ENCODE measurements at regions not wholly inside any gene's neighbourhood (a gene's known extent, or its start where the extent isn't known, plus 50 kb on each side); places are given as distances from the start of the nearest gene placed in this dataset.

DNA sequence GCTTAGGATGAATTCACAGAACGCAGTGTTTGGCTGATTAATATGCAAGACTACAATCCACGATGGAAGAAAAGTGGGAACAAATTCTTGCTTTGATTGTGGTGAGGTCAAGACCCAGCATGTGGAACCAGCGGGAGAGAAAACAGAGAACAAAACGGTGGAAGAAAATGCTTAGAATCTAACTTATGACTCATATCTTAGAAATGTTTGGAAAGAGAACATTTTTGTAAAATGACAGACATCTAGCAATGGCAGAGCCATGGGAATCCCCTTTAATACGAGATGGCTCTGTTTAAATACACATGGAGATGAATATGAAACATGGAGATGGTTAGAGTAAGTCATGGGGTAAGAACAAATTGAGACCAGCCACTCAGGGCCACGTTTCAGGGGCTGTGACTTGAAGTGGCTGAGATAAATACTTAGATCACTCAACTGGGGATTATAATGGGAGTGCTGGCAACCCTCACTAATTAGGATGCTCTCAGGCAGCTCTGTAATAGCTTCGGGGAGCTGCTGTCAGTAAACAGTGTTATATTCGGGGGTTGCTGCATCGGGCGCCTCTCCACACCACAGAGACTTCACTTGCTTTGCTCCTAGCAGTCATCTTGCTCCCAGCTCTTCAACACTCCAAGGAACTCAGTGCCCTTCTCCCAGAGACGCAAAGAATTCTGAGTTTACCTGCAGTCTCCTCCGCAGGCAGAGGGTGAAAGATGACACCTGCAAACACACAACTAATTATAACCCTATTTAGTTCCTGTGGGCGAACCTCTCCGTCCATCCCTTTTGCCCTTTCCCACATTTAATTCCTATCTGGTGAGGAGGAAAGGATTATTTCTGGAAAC lies 68.0 kb upstream of the ONECUT1 start:
- H3F3A ChIP-seq (ENCODE audit: low read depth) = peaks cover 13% of the 10 kb centered on the region
- H3K4me1 Mint-ChIP-seq = peaks cover 27% of the 10 kb centered on the region
- peak overlapping the region; percentile 68 for H2AFZ ChIP-seq (replicated peaks)
- H3K9me3 ChIP-seq (ENCODE audit: low read depth) = no peaks in the 10 kb centered on the region
- peak overlapping the region; percentile 50 for H3K4me2 ChIP-seq
- H4K20me1 ChIP-seq (ENCODE audit: low read depth) = no peaks in the 10 kb centered on the region
- no peaks in the 10 kb centered on the region for H3K79me2 ChIP-seq (ENCODE audit: low read depth)
- DNase-seq (ENCODE audit: low spot score) = peak; percentile 36
- H3K9me3 Mint-ChIP-seq = peaks cover 4% of the 10 kb centered on the region
- H3K4me3 ChIP-seq = no peak overlapping the region
- H3K27me3 Mint-ChIP-seq (ENCODE audit: insufficient read depth, low read depth) = no peaks in the 10 kb centered on the region
- H3K4me1 ChIP-seq = peaks cover 34% of the 10 kb centered on the region
- H3K27me3 ChIP-seq = no peaks in the 10 kb centered on the region
- no peak overlapping the region for H3K4me3 Mint-ChIP-seq
- H3K27ac Mint-ChIP-seq = no peak overlapping the region
- no peaks in the 10 kb centered on the region for H3K36me3 Mint-ChIP-seq
- H3K36me3 ChIP-seq = no peaks in the 10 kb centered on the region
- TF ChIP-seq EZH2 (IDR thresholded peaks at IDR 0.05) (no peak), EZH2phosphoT487 (IDR thresholded peaks at IDR 0.05) (peak; percentile 45)
- H3K27ac ChIP-seq = no peak overlapping the region
- H3K9ac ChIP-seq = no peak overlapping the region

DNA sequence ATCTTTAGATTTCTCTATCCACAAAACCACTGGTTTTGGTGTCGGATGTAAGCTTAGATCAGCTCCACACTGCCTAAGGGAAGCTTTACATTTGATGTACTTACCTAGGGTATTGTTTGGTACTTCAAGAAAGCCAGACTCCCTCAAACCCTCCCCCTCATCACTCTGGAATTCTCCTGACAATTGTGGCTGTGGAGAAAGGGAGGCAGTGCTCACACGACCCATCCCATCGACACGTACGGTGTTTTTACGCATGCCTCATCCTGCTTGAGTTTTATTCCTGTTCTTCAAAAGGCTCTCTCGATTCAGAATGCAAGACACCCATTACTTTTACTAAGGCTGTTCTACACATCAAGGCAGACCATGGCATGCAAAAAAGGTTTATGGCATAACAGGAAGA lies 67.3 kb upstream of the ONECUT1 start:
- Mint-ChIP-seq H3K4me3 (no peak overlapping the region), H3K27ac (no peak overlapping the region), H3K27me3 (ENCODE audit: insufficient read depth, low read depth) (no peaks in the 10 kb centered on the region), H3K4me1 (peaks cover 26% of the 10 kb centered on the region), H3K36me3 (no peaks in the 10 kb centered on the region), H3K9me3 (peaks cover 4% of the 10 kb centered on the region)
- Histone ChIP-seq H3K4me3 (no peak overlapping the region), H2AFZ (replicated peaks) (no peak overlapping the region), H4K20me1 (ENCODE audit: low read depth) (no peaks in the 10 kb centered on the region), H3K9ac (no peak overlapping the region), H3K79me2 (ENCODE audit: low read depth) (no peaks in the 10 kb centered on the region), H3K9me3 (ENCODE audit: low read depth) (no peaks in the 10 kb centered on the region), H3K27me3 (no peaks in the 10 kb centered on the region), H3K4me1 (peaks cover 34% of the 10 kb centered on the region), H3K27ac (no peak overlapping the region), H3K4me2 (peak overlapping the region; percentile 50), H3K36me3 (no peaks in the 10 kb centered on the region), H3F3A (ENCODE audit: low read depth) (peaks cover 13% of the 10 kb centered on the region)
- DNase-seq (ENCODE audit: low spot score) = peak; percentile 25
- TF ChIP-seq EZH2phosphoT487 (IDR thresholded peaks at IDR 0.05) = no peak
- TF ChIP-seq, protein P1, sequence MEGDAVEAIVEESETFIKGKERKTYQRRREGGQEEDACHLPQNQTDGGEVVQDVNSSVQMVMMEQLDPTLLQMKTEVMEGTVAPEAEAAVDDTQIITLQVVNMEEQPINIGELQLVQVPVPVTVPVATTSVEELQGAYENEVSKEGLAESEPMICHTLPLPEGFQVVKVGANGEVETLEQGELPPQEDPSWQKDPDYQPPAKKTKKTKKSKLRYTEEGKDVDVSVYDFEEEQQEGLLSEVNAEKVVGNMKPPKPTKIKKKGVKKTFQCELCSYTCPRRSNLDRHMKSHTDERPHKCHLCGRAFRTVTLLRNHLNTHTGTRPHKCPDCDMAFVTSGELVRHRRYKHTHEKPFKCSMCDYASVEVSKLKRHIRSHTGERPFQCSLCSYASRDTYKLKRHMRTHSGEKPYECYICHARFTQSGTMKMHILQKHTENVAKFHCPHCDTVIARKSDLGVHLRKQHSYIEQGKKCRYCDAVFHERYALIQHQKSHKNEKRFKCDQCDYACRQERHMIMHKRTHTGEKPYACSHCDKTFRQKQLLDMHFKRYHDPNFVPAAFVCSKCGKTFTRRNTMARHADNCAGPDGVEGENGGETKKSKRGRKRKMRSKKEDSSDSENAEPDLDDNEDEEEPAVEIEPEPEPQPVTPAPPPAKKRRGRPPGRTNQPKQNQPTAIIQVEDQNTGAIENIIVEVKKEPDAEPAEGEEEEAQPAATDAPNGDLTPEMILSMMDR (IDR thresholded peaks at IDR 0.05) = no peak
- no peak for TF ChIP-seq EZH2 (IDR thresholded peaks at IDR 0.05)

DNA sequence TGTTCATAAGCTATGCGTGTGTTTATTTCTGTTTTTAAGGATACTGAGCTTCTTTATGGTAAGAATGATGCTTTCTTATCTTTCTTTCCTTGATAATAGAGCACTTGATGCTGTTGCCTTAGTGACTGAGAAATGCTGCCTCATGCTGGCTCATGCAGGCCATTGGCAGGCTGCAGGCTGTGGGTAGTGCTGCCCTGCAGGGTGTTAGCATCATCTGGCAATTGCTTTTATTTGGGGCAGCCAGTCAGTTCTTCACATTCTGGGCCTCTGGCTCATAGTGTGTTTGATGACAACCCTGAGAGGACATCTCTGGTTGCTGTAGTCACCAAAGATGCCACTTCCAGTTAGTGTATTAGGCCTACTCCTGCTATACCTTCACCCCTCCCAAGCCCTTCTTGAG lies 66.2 kb upstream of the ONECUT1 start:
- H3K27me3 Mint-ChIP-seq (ENCODE audit: insufficient read depth, low read depth) = no peaks in the 10 kb centered on the region
- H3K4me3 Mint-ChIP-seq = no peak overlapping the region
- peaks cover 34% of the 10 kb centered on the region for H3K4me1 ChIP-seq
- H2AFZ ChIP-seq (replicated peaks) = no peak overlapping the region
- no peak overlapping the region for H3K4me2 ChIP-seq
- peaks cover 4% of the 10 kb centered on the region for H3K9me3 Mint-ChIP-seq
- DNase-seq (ENCODE audit: low spot score) = no peak
- H3K36me3 Mint-ChIP-seq = no peaks in the 10 kb centered on the region
- TF ChIP-seq EZH2 (IDR thresholded peaks at IDR 0.05) (no peak), EZH2phosphoT487 (IDR thresholded peaks at IDR 0.05) (no peak)
- TF ChIP-seq, protein P1 (IDR thresholded peaks at IDR 0.05) = no peak
- peaks cover 22% of the 10 kb centered on the region for H3K4me1 Mint-ChIP-seq
- no peak overlapping the region for H3K27ac ChIP-seq
- no peaks in the 10 kb centered on the region for H4K20me1 ChIP-seq (ENCODE audit: low read depth)
- no peaks in the 10 kb centered on the region for H3K36me3 ChIP-seq
- no peaks in the 10 kb centered on the region for H3K27me3 ChIP-seq
- peak overlapping the region; percentile 34 for H3K27ac Mint-ChIP-seq
- no peaks in the 10 kb centered on the region for H3K9me3 ChIP-seq (ENCODE audit: low read depth)
- H3K79me2 ChIP-seq (ENCODE audit: low read depth) = no peaks in the 10 kb centered on the region
- H3K9ac ChIP-seq = no peak overlapping the region
- peaks cover 13% of the 10 kb centered on the region for H3F3A ChIP-seq (ENCODE audit: low read depth)
- no peak overlapping the region for H3K4me3 ChIP-seq

DNA sequence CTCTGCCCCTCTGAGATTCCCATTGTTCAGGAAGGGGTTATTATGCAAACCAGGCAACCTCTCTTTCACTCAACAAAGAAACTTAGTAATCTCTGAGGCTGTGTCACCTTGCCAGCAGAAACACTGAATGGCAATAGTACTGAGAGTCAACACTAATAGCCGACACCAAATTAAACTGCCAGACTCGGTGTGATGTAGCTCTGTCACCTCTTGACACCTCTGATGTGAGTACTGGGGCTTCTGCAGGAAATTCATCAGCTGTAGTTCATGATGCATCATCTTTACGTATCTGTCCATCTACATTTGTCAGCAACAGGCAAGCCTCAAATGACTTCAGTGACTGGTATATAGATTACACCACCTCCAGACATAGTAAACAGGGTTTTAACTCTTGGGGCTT lies 65.0 kb upstream of the ONECUT1 start:
- H3K79me2 ChIP-seq (ENCODE audit: low read depth) = no peaks in the 10 kb centered on the region
- DNase-seq (ENCODE audit: low spot score) = no peak
- TF ChIP-seq, protein P1 (IDR thresholded peaks at IDR 0.05) = no peak
- TF ChIP-seq EZH2phosphoT487 (IDR thresholded peaks at IDR 0.05) (no peak), EZH2 (IDR thresholded peaks at IDR 0.05) (no peak)
- Mint-ChIP-seq H3K27me3 (ENCODE audit: insufficient read depth, low read depth) (peaks cover 2% of the 10 kb centered on the region), H3K4me3 (no peak overlapping the region), H3K4me1 (peaks cover 22% of the 10 kb centered on the region), H3K9me3 (no peaks in the 10 kb centered on the region), H3K36me3 (no peaks in the 10 kb centered on the region), H3K27ac (no peak overlapping the region)
- no peak overlapping the region for H3K9ac ChIP-seq
- no peak overlapping the region for H2AFZ ChIP-seq (replicated peaks)
- no peaks in the 10 kb centered on the region for H3K9me3 ChIP-seq (ENCODE audit: low read depth)
- H3K4me2 ChIP-seq = no peak overlapping the region
- H3K27ac ChIP-seq = no peak overlapping the region
- no peaks in the 10 kb centered on the region for H3K36me3 ChIP-seq
- H4K20me1 ChIP-seq (ENCODE audit: low read depth) = no peaks in the 10 kb centered on the region
- H3K27me3 ChIP-seq = no peaks in the 10 kb centered on the region
- peaks cover 34% of the 10 kb centered on the region for H3K4me1 ChIP-seq
- no peak overlapping the region for H3K4me3 ChIP-seq
- H3F3A ChIP-seq (ENCODE audit: low read depth) = peaks cover 13% of the 10 kb centered on the region
